ENCODE measurements at regions not wholly inside any gene's neighbourhood (a gene's known extent, or its start where the extent isn't known, plus 50 kb on each side); places are given as distances from the start of the nearest gene placed in this dataset.
"Not testable (repeated sequence)": the region's sequence is repeated elsewhere in the genome, so short reads cannot be mapped to it uniquely, and the experiment has no call there.

GRCh38 chr3:158026236-158026635 lies 80.0 kb downstream of the SHOX2 start:
- no peak for TF ChIP-seq CTCF (conservative IDR thresholded peaks at IDR 0.05; ENCODE audit: low read length)
- H3K4me3 ChIP-seq (ENCODE audit: low read length), result no peak overlapping the region
- no peak for DNase-seq (ENCODE audit: low read depth)

GRCh38 chr3:158019897-158020296 lies 86.3 kb downstream of the SHOX2 start:
- DNase-seq (ENCODE audit: low read depth); H3K4me3 ChIP-seq (ENCODE audit: low read length): not testable (repeated sequence)

- no peak overlapping the region for H3K4me3 ChIP-seq (ENCODE audit: low read length)
- no peak for TF ChIP-seq CTCF (conservative IDR thresholded peaks at IDR 0.05; ENCODE audit: low read length)
- DNase-seq (ENCODE audit: low read depth), result no peak
Measured at GRCh38 chr3:158018462-158018861, 87.8 kb downstream of the SHOX2 start.

- TF ChIP-seq CTCF (conservative IDR thresholded peaks at IDR 0.05; ENCODE audit: low read length), result no peak
- H3K4me3 ChIP-seq (ENCODE audit: low read length), result no peak overlapping the region
- DNase-seq (ENCODE audit: low read depth), result no peak
Measured at GRCh38 chr3:158012901-158013300, 93.3 kb downstream of the SHOX2 start.

GRCh38 chr3:158005391-158006100 lies 100.7 kb downstream of the SHOX2 start:
- no peak for DNase-seq (ENCODE audit: low read depth)
- no peak for TF ChIP-seq CTCF (conservative IDR thresholded peaks at IDR 0.05; ENCODE audit: low read length)
- H3K4me3 ChIP-seq (ENCODE audit: low read length), result no peak overlapping the region

- DNase-seq (ENCODE audit: low read depth), result no peak
- TF ChIP-seq CTCF (conservative IDR thresholded peaks at IDR 0.05; ENCODE audit: low read length), result no peak
- no peak overlapping the region for H3K4me3 ChIP-seq (ENCODE audit: low read length)
Measured at GRCh38 chr3:157999246-157999645, 107.0 kb downstream of the SHOX2 start.

GRCh38 chr3:157982359-157982758 lies 123.9 kb downstream of the SHOX2 start:
- H3K4me3 ChIP-seq (ENCODE audit: low read length), result no peak overlapping the region
- no peak for DNase-seq (ENCODE audit: low read depth)
- no peak for TF ChIP-seq CTCF (conservative IDR thresholded peaks at IDR 0.05; ENCODE audit: low read length)
